ENCODE measurements at regions not wholly inside any gene's neighbourhood (a gene's known extent, or its start where the extent isn't known, plus 50 kb on each side); places are given as distances from the start of the nearest gene placed in this dataset.

GRCh38 chr7:51666751-51667150, 350.1 kb upstream of the COBL start:
- Histone ChIP-seq H3K36me3 (ENCODE audit: control insufficient read depth in 4 of 4, insufficient read depth in 4 of 4, low read length in 3 of 4) (no peaks in the 10 kb centered on the region), H3K4me3 (ENCODE audit: control insufficient read depth in 1 of 7, extremely low read depth in 1 of 7, insufficient read depth in 4 of 7, low read depth in 2 of 7, low read length in 6 of 7) (no peak overlapping the region), H3K4me1 (ENCODE audit: control extremely low read depth in 1 of 4, control insufficient read depth in 4 of 4, insufficient read depth in 4 of 4, low read length in 3 of 4) (no peaks in the 10 kb centered on the region), H3K27ac (ENCODE audit: insufficient read depth in 1 of 2, low read depth in 1 of 2, low read length in 2 of 2, poor library complexity in 1 of 2, severe bottlenecking in 2 of 2) (no peak overlapping the region), H3K27me3 (replicated peaks in 2 of 5; ENCODE audit: control insufficient read depth in 4 of 5, insufficient read depth in 5 of 5, low read length in 4 of 5) (no peaks in the 10 kb centered on the region), H3K9me3 (ENCODE audit: control extremely low read depth in 1 of 5, control insufficient read depth in 4 of 5, insufficient read depth in 2 of 5, low read depth in 1 of 5, low read length in 4 of 5) (no peaks in the 10 kb centered on the region)
- ChIA-PET CTCF (no interaction called here), POLR2A (no interaction called here)
- 0% methylated on average over 1 of the region's 5 CpGs for WGBS (ENCODE audit: insufficient coverage)
- no peak for DNase-seq

- Histone ChIP-seq H3K4me3 (ENCODE audit: control insufficient read depth in 1 of 7, extremely low read depth in 1 of 7, insufficient read depth in 4 of 7, low read depth in 2 of 7, low read length in 6 of 7) (no peak overlapping the region), H3K9me3 (ENCODE audit: control extremely low read depth in 1 of 5, control insufficient read depth in 4 of 5, insufficient read depth in 2 of 5, low read depth in 1 of 5, low read length in 4 of 5) (no peaks in the 10 kb centered on the region), H3K4me1 (ENCODE audit: control extremely low read depth in 1 of 4, control insufficient read depth in 4 of 4, insufficient read depth in 4 of 4, low read length in 3 of 4) (no peaks in the 10 kb centered on the region), H3K27me3 (replicated peaks in 2 of 5; ENCODE audit: control insufficient read depth in 4 of 5, insufficient read depth in 5 of 5, low read length in 4 of 5) (no peaks in the 10 kb centered on the region), H3K36me3 (ENCODE audit: control insufficient read depth in 4 of 4, insufficient read depth in 4 of 4, low read length in 3 of 4) (no peaks in the 10 kb centered on the region), H3K27ac (ENCODE audit: insufficient read depth in 1 of 2, low read depth in 1 of 2, low read length in 2 of 2, poor library complexity in 1 of 2, severe bottlenecking in 2 of 2) (no peak overlapping the region)
- 39% methylated on average over 2 of the region's 3 CpGs for WGBS (ENCODE audit: insufficient coverage)
- CTCF ChIA-PET = no interaction called here
- POLR2A ChIA-PET = no interaction called here
- no peak for DNase-seq
Measured at GRCh38 chr7:51666266-51666665, 349.7 kb upstream of the COBL start.

- H3K27me3 ChIP-seq (replicated peaks in 2 of 5; ENCODE audit: control insufficient read depth in 4 of 5, insufficient read depth in 5 of 5, low read length in 4 of 5) = no peaks in the 10 kb centered on the region
- H3K9me3 ChIP-seq (ENCODE audit: control extremely low read depth in 1 of 5, control insufficient read depth in 4 of 5, insufficient read depth in 2 of 5, low read depth in 1 of 5, low read length in 4 of 5) = no peaks in the 10 kb centered on the region
- DNase-seq = no peak
- POLR2A ChIA-PET = interaction anchor here (0.6 kb wide), 1 partner anchor 337 kb away, joined by 4 read pairs; no protein-coding TSS in a partner anchor
- no peak overlapping the region for H3K4me3 ChIP-seq (ENCODE audit: control insufficient read depth in 1 of 7, extremely low read depth in 1 of 7, insufficient read depth in 4 of 7, low read depth in 2 of 7, low read length in 6 of 7)
- H3K27ac ChIP-seq (ENCODE audit: insufficient read depth in 1 of 2, low read depth in 1 of 2, low read length in 2 of 2, poor library complexity in 1 of 2, severe bottlenecking in 2 of 2) = no peak overlapping the region
- no peaks in the 10 kb centered on the region for H3K36me3 ChIP-seq (ENCODE audit: control insufficient read depth in 4 of 4, insufficient read depth in 4 of 4, low read length in 3 of 4)
- WGBS (ENCODE audit: insufficient coverage) = 88% methylated on average over 6 of the region's 7 CpGs
- no peaks in the 10 kb centered on the region for H3K4me1 ChIP-seq (ENCODE audit: control extremely low read depth in 1 of 4, control insufficient read depth in 4 of 4, insufficient read depth in 4 of 4, low read length in 3 of 4)
- CTCF ChIA-PET = no interaction called here
Measured at GRCh38 chr7:51665045-51665780, 348.6 kb upstream of the COBL start.

- no peaks in the 10 kb centered on the region for H3K27me3 ChIP-seq (replicated peaks in 2 of 5; ENCODE audit: control insufficient read depth in 4 of 5, insufficient read depth in 5 of 5, low read length in 4 of 5)
- CTCF ChIA-PET = no interaction called here
- DNase-seq = no peak
- no peaks in the 10 kb centered on the region for H3K4me1 ChIP-seq (ENCODE audit: control extremely low read depth in 1 of 4, control insufficient read depth in 4 of 4, insufficient read depth in 4 of 4, low read length in 3 of 4)
- H3K27ac ChIP-seq (ENCODE audit: insufficient read depth in 1 of 2, low read depth in 1 of 2, low read length in 2 of 2, poor library complexity in 1 of 2, severe bottlenecking in 2 of 2) = no peak overlapping the region
- H3K9me3 ChIP-seq (ENCODE audit: control extremely low read depth in 1 of 5, control insufficient read depth in 4 of 5, insufficient read depth in 2 of 5, low read depth in 1 of 5, low read length in 4 of 5) = no peaks in the 10 kb centered on the region
- 97% methylated on average over 4 of the region's 7 CpGs for WGBS (ENCODE audit: insufficient coverage)
- H3K36me3 ChIP-seq (ENCODE audit: control insufficient read depth in 4 of 4, insufficient read depth in 4 of 4, low read length in 3 of 4) = no peaks in the 10 kb centered on the region
- POLR2A ChIA-PET = no interaction called here
- H3K4me3 ChIP-seq (ENCODE audit: control insufficient read depth in 1 of 7, extremely low read depth in 1 of 7, insufficient read depth in 4 of 7, low read depth in 2 of 7, low read length in 6 of 7) = no peak overlapping the region
Measured at GRCh38 chr7:51660516-51660915, 343.9 kb upstream of the COBL start.

DNA sequence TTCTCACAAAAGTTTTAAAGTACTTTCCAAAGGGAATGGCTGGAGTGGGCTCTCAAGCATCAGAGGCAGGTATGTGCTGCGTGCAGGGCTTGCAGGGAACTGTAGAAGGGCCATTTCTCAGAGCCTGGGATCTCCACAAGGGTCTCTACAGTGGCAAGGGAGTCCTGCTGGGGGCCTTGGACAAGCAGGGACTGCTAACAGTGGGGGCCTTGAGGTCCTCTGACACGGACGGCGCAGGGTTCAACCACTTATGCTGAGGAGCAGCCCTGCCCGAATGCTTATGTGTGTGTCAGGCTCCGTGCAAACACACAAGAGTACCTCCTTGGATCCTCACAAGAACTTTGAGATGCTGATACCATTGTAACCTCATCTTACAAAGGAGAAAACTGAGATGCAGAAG, 342.1 kb upstream of the COBL start:
- Histone ChIP-seq H3K4me3 (ENCODE audit: control insufficient read depth in 1 of 7, extremely low read depth in 1 of 7, insufficient read depth in 4 of 7, low read depth in 2 of 7, low read length in 6 of 7) (no peak overlapping the region), H3K27ac (ENCODE audit: insufficient read depth in 1 of 2, low read depth in 1 of 2, low read length in 2 of 2, poor library complexity in 1 of 2, severe bottlenecking in 2 of 2) (no peak overlapping the region), H3K4me1 (ENCODE audit: control extremely low read depth in 1 of 4, control insufficient read depth in 4 of 4, insufficient read depth in 4 of 4, low read length in 3 of 4) (no peaks in the 10 kb centered on the region), H3K9me3 (ENCODE audit: control extremely low read depth in 1 of 5, control insufficient read depth in 4 of 5, insufficient read depth in 2 of 5, low read depth in 1 of 5, low read length in 4 of 5) (no peaks in the 10 kb centered on the region), H3K36me3 (ENCODE audit: control insufficient read depth in 4 of 4, insufficient read depth in 4 of 4, low read length in 3 of 4) (no peaks in the 10 kb centered on the region), H3K27me3 (replicated peaks in 2 of 5; ENCODE audit: control insufficient read depth in 4 of 5, insufficient read depth in 5 of 5, low read length in 4 of 5) (no peaks in the 10 kb centered on the region)
- WGBS (ENCODE audit: insufficient coverage) = 95% methylated on average over 6 of the region's 6 CpGs
- CTCF ChIA-PET = no interaction called here
- POLR2A ChIA-PET = no interaction called here
- DNase-seq = no peak

DNA sequence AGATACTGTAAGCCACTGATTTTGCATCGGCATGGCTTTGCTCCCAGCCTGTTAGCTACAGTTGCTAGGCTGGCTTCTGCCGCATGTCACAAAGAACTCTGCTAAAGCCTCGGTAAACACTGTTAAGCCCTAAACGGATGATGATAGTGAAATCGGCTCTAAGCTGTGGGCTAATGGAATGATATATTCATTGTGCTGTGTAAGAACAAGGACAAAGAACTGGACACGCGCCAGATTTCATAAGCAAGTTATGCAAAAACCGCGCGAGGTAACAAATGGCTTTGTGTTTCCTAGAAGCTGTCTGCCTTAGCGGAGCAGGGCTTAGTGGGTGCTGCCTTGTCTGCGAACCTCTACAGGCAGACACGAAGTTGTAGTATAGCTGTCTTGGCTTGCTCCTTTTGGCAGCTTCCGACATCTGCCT, 331.3 kb upstream of the COBL start:
- 75% methylated on average over 14 of the region's 14 CpGs for WGBS (ENCODE audit: insufficient coverage)

DNA sequence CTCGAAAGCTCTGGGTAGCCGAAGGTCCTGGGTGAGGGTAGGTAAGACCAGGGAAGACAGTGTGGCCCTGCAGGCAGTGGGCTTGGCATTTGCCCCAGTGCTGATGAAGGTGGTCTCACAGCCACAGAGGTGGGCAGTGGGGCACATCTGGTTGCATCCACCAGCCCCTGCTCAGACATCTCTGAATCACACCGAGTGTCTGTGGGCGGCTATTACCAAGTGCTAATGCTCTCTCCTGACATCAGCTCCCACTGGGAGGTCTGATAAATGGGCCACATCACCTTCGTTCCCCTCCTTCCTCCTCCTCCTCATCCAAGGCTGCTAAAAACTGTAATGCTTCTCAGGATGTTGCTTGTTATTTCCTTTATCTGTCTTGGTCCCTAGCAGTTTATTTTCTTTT, 330.9 kb upstream of the COBL start:
- POLR2A ChIA-PET = no interaction called here
- no peak for DNase-seq
- no peaks in the 10 kb centered on the region for H3K36me3 ChIP-seq (ENCODE audit: control insufficient read depth in 4 of 4, insufficient read depth in 4 of 4, low read length in 3 of 4)
- H3K4me1 ChIP-seq (ENCODE audit: control extremely low read depth in 1 of 4, control insufficient read depth in 4 of 4, insufficient read depth in 4 of 4, low read length in 3 of 4) = no peaks in the 10 kb centered on the region
- CTCF ChIA-PET = no interaction called here
- no peaks in the 10 kb centered on the region for H3K27me3 ChIP-seq (replicated peaks in 2 of 5; ENCODE audit: control insufficient read depth in 4 of 5, insufficient read depth in 5 of 5, low read length in 4 of 5)
- WGBS (ENCODE audit: insufficient coverage) = 73% methylated on average over 5 of the region's 5 CpGs
- no peak overlapping the region for H3K4me3 ChIP-seq (ENCODE audit: control insufficient read depth in 1 of 7, extremely low read depth in 1 of 7, insufficient read depth in 4 of 7, low read depth in 2 of 7, low read length in 6 of 7)
- H3K9me3 ChIP-seq (ENCODE audit: control extremely low read depth in 1 of 5, control insufficient read depth in 4 of 5, insufficient read depth in 2 of 5, low read depth in 1 of 5, low read length in 4 of 5) = no peaks in the 10 kb centered on the region
- no peak overlapping the region for H3K27ac ChIP-seq (ENCODE audit: insufficient read depth in 1 of 2, low read depth in 1 of 2, low read length in 2 of 2, poor library complexity in 1 of 2, severe bottlenecking in 2 of 2)

More for the DNA sequence above, 331.3 kb upstream of the COBL start:
- DNase-seq = no peak
- no peaks in the 10 kb centered on the region for H3K36me3 ChIP-seq (ENCODE audit: control insufficient read depth in 4 of 4, insufficient read depth in 4 of 4, low read length in 3 of 4)
- H3K9me3 ChIP-seq (ENCODE audit: control extremely low read depth in 1 of 5, control insufficient read depth in 4 of 5, insufficient read depth in 2 of 5, low read depth in 1 of 5, low read length in 4 of 5) = no peaks in the 10 kb centered on the region
- H3K4me3 ChIP-seq (ENCODE audit: control insufficient read depth in 1 of 7, extremely low read depth in 1 of 7, insufficient read depth in 4 of 7, low read depth in 2 of 7, low read length in 6 of 7) = no peak overlapping the region
- H3K4me1 ChIP-seq (ENCODE audit: control extremely low read depth in 1 of 4, control insufficient read depth in 4 of 4, insufficient read depth in 4 of 4, low read length in 3 of 4) = no peaks in the 10 kb centered on the region
- ChIA-PET CTCF (no interaction called here), POLR2A (no interaction called here)
- H3K27me3 ChIP-seq (replicated peaks in 2 of 5; ENCODE audit: control insufficient read depth in 4 of 5, insufficient read depth in 5 of 5, low read length in 4 of 5) = no peaks in the 10 kb centered on the region
- no peak overlapping the region for H3K27ac ChIP-seq (ENCODE audit: insufficient read depth in 1 of 2, low read depth in 1 of 2, low read length in 2 of 2, poor library complexity in 1 of 2, severe bottlenecking in 2 of 2)
